GM18505 (cell line): ENCODE measurements at regions not wholly inside any gene's neighbourhood (a gene's known extent, or its start where the extent isn't known, plus 50 kb on each side); places are given as distances from the start of the nearest gene placed in this dataset.
"Not testable (repeated sequence)": the region's sequence is repeated elsewhere in the genome, so short reads cannot be mapped to it uniquely, and the experiment has no call there.

Source experiments
- ATAC-seq: cut with Tn5 transposase; IDR thresholded peaks from one replicate; pipeline ENCODE4 v1.9.1; 2021; ENCODE audit not compliant: unreplicated experiment
- POLR2A ChIP-seq: IDR thresholded peaks from 4 replicates; pipeline ENCODE4 v1.6.1; 2011; ENCODE audit warnings: borderline replicate concordance; ENCODE audit not compliant: insufficient read depth, insufficient read length; ENCODE audit errors: extremely low read depth

GRCh38 chr5:15132816-15133405 is 261.3 kb upstream of the ANKH start:
- ATAC-seq = no peak
- TF ChIP-seq POLR2A = no peak

- TF ChIP-seq POLR2A = no peak
- ATAC-seq = no peak
Measured at GRCh38 chr5:15131909-15132308, 260.3 kb upstream of the ANKH start.

GRCh38 chr5:15124871-15125568 is 253.4 kb upstream of the ANKH start:
- no peak for ATAC-seq
- TF ChIP-seq POLR2A = no peak

- no peak for ATAC-seq
- no peak for TF ChIP-seq POLR2A
Measured at GRCh38 chr5:15124461-15124860, 252.9 kb upstream of the ANKH start.

GRCh38 chr5:15117688-15118087 is 246.1 kb upstream of the ANKH start:
- ATAC-seq = no peak

GRCh38 chr5:15116996-15117395 is 245.4 kb upstream of the ANKH start:
- TF ChIP-seq POLR2A = no peak
- no peak for ATAC-seq

More at GRCh38 chr5:15117688-15118087, 246.1 kb upstream of the ANKH start:
- TF ChIP-seq POLR2A = no peak

- no peak for ATAC-seq
- no peak for TF ChIP-seq POLR2A
Measured at GRCh38 chr5:15106530-15107283, 235.1 kb upstream of the ANKH start.

- ATAC-seq = peak; percentile 92
- no peak for TF ChIP-seq POLR2A
Measured at GRCh38 chr5:15105799-15106393, 234.3 kb upstream of the ANKH start.

- ATAC-seq = no peak
- no peak for TF ChIP-seq POLR2A
Measured at GRCh38 chr5:15103864-15104263, 232.3 kb upstream of the ANKH start.

- TF ChIP-seq POLR2A = no peak
- no peak for ATAC-seq
Measured at GRCh38 chr5:15103130-15103529, 231.6 kb upstream of the ANKH start.

- no peak for TF ChIP-seq POLR2A
- no peak for ATAC-seq
Measured at GRCh38 chr5:15097552-15097951, 226.0 kb upstream of the ANKH start.

- ATAC-seq = not testable (repeated sequence)
Measured at GRCh38 chr5:15096686-15097085, 225.1 kb upstream of the ANKH start.

GRCh38 chr5:15092801-15093200 is 221.2 kb upstream of the ANKH start:
- ATAC-seq = no peak
- no peak for TF ChIP-seq POLR2A
